OCI-LY3 (cell line): ENCODE measurements at regions not wholly inside any gene's neighbourhood (a gene's known extent, or its start where the extent isn't known, plus 50 kb on each side); places are given as distances from the start of the nearest gene placed in this dataset.

ENCODE experiments used
- CTCF ChIP-seq: fragments of 200-600, 300-600 bp; sonication (generic); IDR thresholded peaks from 2 replicates; pipeline ENCODE4 v1.5.1; 2014; ENCODE audit warnings: antibody characterized with exemption, low read length, low read depth
- EZH2phosphoT487 ChIP-seq: fragments of 200-600 bp; shearing (Covaris generic); IDR thresholded peaks from 2 replicates; pipeline ENCODE4 v1.6.1; 2018; ENCODE audit warnings: antibody characterized with exemption, mixed run types, low read depth

- no peak for TF ChIP-seq CTCF
- TF ChIP-seq EZH2phosphoT487, result no peak
Measured at GRCh38 chr11:109093354-109093753, 328.6 kb upstream of the C11orf87 start.
